ENCODE measurements at regions not wholly inside any gene's neighbourhood (a gene's known extent, or its start where the extent isn't known, plus 50 kb on each side); places are given as distances from the start of the nearest gene placed in this dataset.

DNA sequence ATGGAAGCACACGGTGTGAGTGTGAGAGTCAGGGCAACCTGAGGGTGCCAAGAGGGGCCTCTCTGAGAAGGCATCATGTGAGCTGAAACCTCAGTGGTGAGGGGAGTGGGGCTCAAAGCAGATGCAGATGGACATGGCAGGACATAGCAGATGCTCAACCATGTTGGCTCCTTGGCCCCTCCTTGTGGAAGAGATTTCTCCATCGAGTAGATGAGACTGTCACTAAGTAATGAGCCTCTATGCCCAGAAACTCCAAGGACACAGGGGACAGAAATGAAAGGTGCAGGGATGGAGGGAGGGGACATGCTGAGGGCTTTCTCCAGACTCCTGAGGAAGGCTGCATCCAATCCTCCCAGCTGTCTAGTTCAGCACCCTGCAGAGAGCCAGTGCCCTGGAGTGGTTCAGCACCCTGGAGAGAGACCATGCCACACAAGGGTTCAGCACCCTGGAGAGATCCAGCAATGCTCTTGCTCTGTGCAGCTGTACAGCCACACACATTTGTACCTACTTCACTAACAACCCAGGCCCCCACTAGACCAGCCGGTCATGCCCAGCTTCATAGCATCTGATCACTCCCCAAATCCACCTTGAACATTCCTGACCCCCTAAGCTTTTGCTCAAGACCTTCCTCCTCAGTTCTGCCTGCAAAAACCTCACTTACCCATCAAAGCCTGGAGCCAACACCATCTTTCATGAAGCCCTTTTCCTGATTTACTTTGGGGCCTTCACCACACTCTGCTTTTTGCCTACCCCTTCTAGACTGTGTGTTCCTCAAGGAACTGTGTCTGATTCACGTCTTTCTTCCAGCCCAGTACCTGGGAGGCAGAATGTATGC, 252.0 kb downstream of the CTTN start:
- DNase-seq (ENCODE audit: low spot score), result peak; percentile 89

DNA sequence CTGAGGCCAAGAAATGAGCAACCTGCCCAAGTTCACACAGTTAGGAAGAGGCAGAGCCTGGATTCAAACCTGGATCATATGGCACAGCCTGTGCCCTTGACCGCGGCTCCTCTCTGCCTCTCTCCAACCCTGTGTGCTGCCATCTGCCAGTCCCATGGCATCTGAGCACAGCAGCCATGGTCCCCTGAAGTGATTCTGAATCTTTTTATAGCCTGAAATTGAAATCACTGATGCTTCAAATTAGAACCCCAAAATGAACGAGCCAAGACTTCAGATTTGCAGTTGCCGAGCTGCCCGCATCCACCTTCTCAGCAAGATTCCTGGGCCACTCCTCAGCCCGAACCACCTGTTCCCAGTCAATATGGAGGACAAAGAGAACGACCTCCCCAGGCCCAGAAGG, 252.7 kb downstream of the CTTN start:
- DNase-seq (ENCODE audit: low spot score), result no peak

DNA sequence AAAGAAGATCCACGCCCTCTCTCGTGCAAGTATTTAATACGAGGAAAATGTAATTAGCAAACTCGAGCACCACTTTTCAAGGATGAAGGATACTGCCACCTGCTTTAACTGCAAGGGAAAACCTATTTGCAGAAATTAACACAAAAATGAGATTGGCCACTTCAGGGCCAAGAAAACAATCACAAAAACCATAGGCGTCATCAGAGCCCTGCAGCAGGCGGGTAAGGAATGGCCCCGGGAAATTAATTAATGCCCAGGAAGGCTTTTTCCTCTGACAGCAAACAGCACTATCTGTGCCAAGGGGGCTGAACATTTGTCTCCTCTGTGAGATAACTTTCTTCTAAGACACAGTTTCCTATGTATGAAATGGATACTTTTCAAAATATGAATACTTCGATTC, 255.7 kb downstream of the CTTN start:
- no peak for DNase-seq (ENCODE audit: low spot score)

DNA sequence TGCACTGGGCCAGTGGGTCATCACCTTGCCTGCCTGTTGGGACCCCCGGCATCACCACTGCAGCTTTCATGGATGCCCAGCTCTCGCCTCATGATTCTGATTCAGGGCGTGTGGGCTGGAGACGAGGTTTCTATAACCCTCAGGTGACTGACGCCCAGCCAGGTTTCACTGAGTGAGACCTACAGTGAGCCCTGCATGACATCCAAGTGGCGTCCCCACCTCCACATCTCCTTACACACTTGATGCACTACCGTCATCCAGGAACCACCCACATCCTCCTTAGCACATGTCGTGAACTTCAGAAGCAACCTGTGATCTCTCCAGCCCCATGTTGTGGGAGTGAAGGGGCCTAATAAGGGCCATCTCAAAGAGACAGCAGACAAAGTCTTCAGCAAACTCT, 257.5 kb downstream of the CTTN start:
- DNase-seq (ENCODE audit: low spot score), result no peak

DNA sequence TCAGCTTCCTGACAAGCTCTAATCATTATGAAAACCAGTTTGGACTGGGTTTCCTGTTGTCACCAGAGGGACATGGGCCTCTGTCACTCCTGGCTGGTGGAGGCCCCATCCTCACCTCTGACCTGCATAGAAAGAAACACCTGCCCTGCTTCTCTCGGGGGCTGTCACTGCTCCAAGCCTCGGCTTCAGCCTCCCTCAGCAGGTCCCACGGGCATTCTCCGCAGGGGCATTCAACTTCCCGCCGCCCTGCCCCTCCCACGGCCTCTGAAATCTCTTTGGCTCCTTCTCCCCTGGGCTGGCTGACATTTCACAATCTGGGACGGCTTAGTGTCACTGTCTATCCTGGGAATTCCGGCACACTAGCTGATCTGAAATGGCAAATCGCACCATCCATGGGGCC, 257.9 kb downstream of the CTTN start:
- DNase-seq (ENCODE audit: low spot score), result no peak

DNA sequence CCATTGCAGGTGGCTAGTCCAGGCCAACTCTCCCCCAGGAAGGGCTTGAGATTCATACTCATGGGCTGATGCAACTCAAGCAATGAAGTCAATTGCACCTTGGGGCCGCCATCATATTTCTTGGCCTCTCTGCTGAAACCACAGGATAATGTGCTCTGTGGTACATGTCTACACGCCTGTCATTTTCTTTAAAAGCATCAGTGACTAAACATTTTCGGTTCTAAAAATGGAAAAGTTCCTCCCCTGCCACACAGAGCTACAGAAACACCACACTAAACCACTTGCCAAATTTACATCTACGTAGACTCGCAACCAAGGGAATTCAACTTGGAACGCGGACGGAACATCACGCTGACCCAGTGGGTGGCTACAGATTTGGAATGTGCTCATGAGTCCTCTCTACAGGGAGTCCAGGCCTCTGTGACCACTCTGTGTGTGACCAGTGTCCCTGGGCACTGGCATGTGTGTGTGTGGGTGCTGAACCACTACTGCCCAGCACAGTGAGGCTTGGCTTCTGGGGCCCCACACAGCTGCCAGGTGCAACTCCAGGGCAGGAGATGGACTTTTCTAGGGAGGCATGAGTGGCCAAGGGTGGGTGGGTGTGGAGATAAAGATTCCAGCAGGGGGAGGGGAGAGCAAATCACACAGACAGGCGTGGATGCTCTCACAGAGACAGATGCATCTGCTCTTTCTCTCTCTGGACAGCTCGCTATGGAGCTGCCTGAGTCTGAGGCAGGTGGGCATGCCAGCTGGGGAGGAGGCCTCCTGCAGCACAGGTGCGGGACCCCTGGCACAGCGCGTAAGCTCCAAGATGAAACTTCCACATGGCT, 261.9 kb downstream of the CTTN start:
- DNase-seq (ENCODE audit: low spot score), result no peak

DNA sequence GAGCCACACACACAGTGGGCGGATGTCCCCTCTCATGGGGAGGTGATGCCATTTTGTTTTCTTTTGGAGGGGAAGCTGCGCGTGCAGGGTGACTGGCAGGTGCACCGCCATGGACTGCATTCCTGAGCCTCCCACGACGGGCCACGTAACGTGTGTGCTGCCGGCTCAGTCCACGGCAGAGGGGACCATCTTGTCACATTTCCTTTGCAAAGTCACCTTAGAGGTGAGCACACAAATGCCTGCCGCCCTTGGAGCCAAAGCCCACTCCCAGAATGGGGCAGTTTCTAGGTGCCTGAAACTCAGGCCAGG, 262.5 kb downstream of the CTTN start:
- no peak for DNase-seq (ENCODE audit: low spot score)

DNA sequence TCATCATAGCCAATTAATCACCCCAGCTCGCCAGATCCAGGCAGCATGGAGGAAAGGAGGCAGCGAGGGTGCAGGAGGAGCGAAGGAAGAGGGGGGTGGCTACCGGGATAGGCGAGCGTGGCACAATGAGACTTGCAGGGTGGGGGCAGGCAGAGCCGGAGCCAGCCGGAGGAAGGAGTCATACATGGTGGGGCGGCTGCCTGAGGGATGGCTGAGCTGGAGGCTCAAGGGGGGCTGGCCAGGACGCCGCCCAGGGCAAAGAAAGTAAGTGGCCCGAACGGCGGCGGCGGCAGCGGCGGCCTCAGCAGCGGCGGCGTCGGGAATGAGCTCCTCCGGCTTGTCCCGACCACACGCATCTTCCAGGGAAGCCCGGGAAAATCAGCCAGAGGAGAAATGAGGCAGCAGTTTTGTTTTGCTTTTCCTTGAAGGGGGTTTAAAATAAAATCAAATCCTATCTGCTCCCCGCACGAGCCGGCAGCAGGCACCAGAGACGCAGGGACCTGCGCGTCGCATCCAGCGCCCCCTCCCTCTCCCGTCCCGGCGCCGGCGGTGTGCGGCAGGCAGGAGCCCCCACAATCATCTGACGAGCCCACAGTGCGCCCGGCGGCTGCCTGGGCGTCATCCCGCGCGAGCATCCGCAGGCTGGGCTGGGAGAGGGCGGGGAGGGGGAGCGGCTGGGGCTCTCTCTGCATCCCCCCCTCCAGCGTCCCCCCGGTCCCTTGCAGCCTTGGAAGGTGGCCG, 263.6 kb downstream of the CTTN start:
- DNase-seq (ENCODE audit: low spot score), result peak; percentile 78

DNA sequence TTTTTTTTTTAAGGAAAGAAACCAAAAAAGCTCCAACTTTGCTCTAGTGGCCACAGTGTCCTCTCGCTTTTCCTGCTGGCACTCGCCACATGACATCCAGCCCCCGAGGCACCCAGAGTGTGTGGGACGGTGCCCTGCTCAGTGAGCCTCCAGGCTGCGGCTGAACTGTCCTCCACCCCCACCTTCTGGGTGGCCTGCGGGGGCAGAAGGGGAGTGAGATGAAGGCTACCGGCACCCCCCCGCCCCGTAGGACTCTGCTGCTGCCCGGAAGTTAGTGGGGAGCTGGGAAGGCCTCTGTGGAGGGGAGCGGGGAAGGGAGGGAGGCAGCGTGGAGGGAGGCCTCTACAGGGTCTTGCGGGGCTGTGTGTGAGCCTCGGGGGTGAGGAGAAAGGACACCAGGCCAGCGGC, 264.4 kb downstream of the CTTN start:
- no peak for DNase-seq (ENCODE audit: low spot score)

DNA sequence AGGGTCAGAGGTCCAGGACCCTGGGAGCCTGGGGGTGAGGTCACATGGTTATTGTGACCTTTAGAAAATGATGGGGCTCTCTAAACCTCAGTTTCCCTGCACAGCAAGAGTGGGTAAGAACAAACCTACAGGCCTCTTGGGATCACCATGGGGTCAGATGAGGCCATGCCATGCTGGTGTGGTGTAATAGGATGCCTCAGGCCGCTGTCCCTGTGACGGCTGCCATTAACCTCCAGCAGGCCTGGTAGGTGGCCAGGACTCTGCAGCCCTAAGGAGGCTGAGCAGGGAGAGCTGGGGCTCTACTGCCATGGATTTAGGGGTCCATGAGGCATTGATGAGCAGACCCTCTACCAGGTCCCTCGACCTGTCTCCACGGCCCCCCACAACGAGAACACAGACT, 265.5 kb downstream of the CTTN start:
- no peak for DNase-seq (ENCODE audit: low spot score)

DNA sequence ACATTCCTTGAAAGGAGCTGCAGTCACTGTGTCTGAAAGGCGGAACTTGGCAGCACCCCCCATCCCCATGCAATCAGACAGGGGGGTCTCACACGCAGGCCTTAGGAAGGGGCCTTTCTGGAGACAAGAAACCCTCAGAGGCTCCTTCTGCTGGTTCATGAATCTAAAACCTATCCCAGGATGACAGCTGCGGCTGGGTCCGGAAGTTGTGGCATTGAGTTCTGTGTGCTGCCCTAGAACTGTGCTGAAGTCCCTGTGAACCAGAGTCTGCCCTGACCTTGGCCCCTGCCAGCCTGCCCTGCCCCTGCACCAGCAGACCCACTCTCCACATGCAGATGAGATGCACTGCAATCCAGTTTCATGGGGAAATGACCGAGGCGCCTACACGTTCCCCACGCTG, 268.0 kb downstream of the CTTN start:
- DNase-seq (ENCODE audit: low spot score), result no peak

DNA sequence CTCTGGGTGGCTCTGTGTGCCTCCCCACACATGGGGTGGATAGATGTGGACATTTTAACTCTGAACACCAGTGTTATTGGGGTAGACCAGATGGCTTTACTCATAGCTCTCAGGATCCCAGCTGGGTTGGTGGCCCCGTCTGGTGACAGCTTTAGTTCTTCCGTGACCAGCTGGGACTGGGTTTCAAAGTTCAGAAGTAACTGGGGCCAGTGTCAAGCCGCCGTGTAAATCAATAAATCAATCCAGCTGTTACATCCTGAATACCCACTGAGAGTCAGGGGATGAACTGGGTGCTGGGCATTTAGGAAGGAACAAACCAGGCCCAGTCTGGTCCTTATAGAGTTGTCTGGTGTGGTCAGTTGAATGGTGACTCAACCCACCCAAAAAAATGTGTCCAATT, 269.4 kb downstream of the CTTN start:
- no peak for DNase-seq (ENCODE audit: low spot score)

DNA sequence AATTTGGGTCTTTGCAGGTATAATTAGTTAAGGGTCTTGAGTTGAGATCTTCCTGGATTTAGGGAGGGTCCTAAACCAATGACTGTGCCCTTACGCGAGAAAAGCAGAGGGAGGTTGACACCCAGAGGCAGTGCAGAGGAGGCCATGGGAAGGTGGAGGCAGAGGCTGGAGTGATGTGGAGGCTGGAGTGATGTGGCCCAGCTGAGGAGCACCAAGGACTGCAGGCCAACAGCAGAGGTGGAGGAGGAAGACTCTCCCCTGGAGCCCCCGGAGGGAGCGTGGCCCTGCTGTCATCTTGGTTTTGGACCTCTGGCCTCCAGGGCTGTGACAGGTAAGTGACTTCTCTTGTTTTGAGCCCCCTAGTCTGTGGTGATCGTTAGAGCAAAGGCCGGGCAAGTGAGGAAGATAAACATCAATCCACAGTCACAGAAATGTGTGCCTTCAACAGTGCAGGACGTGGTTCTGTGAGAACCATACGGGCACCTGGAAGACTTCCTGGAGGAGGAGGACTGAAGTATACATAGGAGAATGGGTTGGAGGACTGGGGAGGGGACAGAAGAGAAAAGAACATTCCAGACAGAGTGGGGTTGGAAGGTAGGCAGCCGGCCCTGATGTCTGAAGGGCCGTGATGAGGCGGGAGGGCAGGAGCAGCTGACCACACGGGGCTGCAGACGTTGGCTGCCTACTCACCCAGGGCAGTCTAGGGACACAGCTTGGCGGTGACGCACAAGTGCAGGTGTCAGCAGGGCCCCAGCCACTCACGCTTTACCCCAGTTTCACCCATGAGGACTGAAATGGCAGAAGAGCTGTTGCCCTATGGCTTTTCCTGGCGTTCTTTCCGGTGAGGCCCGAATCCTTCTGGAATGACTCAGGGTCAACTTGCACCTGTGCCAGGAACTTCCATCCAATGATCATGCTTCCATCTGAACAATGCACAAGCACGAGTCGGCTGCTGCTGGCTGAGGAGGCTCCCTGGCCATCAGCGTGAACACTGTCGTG, 270.2 kb downstream of the CTTN start:
- DNase-seq (ENCODE audit: low spot score), result no peak

DNA sequence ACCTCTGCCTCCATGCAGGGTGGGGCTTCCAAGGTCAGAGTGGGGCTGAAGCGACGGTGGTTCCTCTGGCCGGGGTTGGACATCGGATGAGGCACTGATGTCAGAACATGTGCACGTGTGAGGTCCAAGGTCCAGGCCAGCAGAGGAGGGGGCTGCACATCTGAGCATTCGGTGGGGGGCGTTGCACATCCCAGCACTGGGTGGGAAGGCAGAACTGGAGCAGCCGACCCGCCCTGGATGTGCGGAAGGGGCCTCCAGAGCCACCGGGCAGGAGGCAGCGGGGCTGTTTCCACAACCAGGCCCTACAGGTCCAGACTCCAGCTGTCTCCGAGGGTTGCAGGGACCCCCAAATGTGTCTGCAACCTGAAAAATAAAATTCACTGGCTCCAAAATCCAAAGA, 271.0 kb downstream of the CTTN start:
- no peak for DNase-seq (ENCODE audit: low spot score)

DNA sequence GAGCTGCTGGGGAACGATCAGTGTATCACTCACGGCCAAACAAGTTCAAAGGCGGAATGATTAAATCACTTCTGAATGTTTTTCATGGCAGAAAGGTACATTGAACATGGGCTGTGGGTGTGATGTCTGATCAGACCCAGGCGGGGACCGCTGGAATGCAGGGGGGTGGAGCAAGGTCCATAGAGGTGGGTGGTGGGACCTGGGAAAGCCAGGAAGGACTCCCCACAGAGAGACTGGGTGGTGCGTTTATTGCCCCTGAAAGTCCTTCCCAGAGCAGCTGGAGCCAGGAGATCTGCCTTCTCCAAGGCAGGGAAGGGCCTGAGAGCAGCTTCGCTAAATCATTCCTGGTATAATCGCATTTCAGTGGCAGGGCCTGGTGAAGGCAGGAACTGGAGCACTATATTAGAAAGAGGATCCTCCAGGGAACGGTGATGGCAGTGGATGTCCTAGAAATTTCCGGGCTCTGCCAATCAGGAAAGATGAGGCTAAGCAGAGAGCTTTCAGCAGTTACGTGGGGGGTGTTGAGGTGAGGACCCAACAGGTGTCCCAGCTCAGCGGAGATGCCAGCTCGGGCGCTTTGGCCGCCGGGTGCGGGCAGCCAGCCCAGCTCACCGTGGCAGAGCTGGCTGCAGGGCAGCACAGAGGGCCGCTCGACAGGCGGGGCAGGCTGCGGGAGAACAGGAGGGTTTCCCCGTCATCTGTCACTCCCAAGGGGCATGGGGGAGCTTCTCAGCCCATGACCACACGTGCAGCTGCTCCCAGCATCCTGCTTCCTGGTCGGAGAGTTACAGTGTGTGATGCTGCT, 271.7 kb downstream of the CTTN start:
- DNase-seq (ENCODE audit: low spot score), result no peak

DNA sequence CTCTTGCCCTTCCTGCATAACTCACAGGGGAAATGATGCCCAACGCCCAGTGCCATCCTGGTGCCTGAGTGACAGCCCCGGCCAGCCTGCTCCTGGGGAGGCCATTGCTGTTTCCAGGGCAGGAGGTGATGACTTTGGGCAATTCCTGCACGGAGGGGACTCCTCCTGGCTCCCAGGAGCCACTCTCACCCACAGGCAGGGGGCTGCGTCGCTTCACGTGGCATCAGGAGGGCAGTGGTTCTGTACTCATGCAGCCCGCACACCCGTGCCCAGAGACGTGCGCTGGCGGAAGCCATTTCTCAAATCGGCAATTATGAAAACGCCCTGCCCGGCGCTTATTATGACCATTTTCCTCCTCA, 272.3 kb downstream of the CTTN start:
- DNase-seq (ENCODE audit: low spot score), result no peak

DNA sequence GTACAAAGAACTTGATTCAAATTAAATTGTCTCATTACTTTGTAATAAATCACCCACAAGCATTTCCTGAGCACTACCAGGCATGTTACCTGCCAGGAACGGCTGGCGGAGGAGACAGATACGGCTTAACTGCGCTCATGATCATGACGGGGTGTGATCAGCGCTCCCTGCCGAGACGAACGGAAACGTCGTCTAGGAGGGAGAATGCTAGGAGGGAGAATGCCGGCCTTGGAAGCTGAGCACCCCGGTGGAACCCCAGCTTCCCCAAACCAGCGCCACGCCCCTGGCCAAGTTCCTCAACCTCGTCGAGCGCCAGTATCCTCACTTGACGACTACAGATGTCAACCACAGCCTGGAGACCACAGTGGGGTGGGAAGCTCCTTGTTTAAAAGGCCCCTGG, 272.8 kb downstream of the CTTN start:
- no peak for DNase-seq (ENCODE audit: low spot score)

DNA sequence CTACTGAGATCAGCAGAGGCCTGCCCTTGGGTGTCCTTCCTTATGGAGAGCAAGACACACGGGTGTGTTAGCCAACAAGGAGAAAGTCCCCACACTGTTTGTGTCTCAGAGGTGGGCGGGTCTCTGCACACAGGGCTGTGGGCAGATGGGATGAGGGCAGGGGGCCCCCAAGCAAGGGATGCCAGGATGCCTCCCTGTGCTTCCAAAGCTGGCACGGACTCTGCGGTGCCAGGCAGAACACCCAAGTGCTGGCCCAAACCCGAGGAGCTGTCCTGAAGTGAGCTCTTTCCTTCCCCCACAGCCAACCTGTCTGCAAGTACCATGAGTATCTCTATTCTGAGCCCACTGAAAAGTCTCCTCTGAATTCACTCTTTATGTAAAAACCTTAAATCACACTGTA, 273.3 kb downstream of the CTTN start:
- DNase-seq (ENCODE audit: low spot score), result no peak

DNA sequence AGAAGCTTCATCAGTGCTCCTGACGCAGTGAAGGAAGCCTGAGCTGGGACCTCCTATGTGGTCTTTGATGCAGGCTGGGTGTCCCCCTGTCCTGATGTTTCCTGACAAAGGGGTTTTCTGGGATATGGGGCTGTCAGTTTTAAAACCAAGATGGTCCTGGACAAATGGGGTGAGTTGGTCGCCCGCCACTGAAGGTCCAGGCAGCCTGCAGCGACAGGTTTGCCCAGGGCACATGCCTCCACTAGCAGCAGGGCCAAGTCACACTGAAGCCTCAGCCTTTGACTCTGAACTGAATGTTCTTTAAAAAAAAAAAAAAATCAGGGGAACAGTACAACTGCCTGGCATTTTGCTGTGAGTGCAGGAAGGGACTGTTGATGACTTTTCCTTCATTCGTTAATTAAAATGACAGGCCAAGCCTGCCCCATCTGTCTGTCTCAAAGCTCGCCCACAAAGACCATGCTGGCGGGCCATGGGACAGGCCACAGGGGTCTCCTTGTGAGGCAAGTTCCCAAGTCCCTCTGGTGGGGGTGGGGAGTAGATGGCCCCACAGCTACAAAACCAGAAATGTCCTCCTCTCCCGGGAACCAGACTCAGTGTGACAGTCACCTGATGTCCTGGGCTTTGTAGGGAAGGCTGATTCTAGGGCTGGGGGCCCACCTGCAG, 274.8 kb downstream of the CTTN start:
- no peak for DNase-seq (ENCODE audit: low spot score)

DNA sequence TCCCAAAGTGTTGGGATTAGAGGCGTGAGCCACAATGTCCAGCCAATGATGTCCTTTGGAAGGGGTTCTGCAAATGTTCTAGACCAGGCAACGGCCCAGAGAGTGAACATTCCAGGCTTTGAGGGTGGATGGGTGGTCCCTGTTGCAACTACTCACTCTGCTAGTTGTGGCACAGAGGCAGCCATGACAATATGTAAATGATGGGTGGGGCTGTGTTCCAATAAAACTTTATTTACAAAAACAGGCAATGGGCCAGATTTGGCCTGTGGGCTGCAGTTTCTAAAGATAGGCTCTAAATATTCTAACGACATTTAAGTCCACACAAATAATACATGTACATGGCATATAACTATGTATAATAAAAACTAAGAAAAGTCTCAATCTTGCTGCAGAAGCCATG, 276.3 kb downstream of the CTTN start:
- no peak for DNase-seq (ENCODE audit: low spot score)

Data from AG20443 (cell line).